ENCODE measurements at regions not wholly inside any gene's neighbourhood (a gene's known extent, or its start where the extent isn't known, plus 50 kb on each side); places are given as distances from the start of the nearest gene placed in this dataset.

- Mint-ChIP-seq H3K27me3 (no peaks in the 10 kb centered on the region), H3K27ac (no peak overlapping the region), H3K9me3 (peaks cover 7% of the 10 kb centered on the region), H3K4me1 (ENCODE audit: low read depth) (no peaks in the 10 kb centered on the region), H3K36me3 (ENCODE audit: low read depth) (no peaks in the 10 kb centered on the region), H3K4me3 (no peak overlapping the region)
- ATAC-seq (ENCODE audit: poor library complexity) (no peak), DNase-seq (no peak)
- no peak for TF ChIP-seq CTCF (IDR thresholded peaks at IDR 0.05)
- no peak overlapping the region for H3K4me3 ChIP-seq (ENCODE audit: low read length)
- H3K9me3 ChIP-seq (ENCODE audit: control insufficient read depth in 1 of 2, insufficient read depth in 1 of 2, low read length in 2 of 2) = no peaks in the 10 kb centered on the region
- H3K36me3 ChIP-seq (ENCODE audit: insufficient read depth, low read length) = no peaks in the 10 kb centered on the region
- CTCF ChIA-PET = no interaction called here
- intact Hi-C loops (cut with DNase I, micrococcal nuclease) = no loop called here
- no peaks in the 10 kb centered on the region for H3K27me3 ChIP-seq (ENCODE audit: control insufficient read depth in 1 of 2, insufficient read depth in 2 of 2, low read length in 2 of 2)
- no peak overlapping the region for H3K27ac ChIP-seq (ENCODE audit: low read depth in 1 of 2, low read length in 2 of 2)
- H3K4me1 ChIP-seq (ENCODE audit: insufficient read depth, low read length) = no peaks in the 10 kb centered on the region
- POLR2A ChIA-PET = no interaction called here
Measured at GRCh38 chr1:187537936-187538335, 709.2 kb downstream of the PLA2G4A start.

- CTCF ChIA-PET = no interaction called here
- peaks cover 0 to 19% of the 10 kb centered on the region in 2 experiments for H3K9me3 ChIP-seq (ENCODE audit: control insufficient read depth in 1 of 2, insufficient read depth in 1 of 2, low read length in 2 of 2)
- H3K4me3 Mint-ChIP-seq = no peak overlapping the region
- H3K36me3 ChIP-seq (ENCODE audit: insufficient read depth, low read length) = no peaks in the 10 kb centered on the region
- intact Hi-C loops (cut with DNase I, micrococcal nuclease) = no loop called here
- peaks cover 10% of the 10 kb centered on the region for H3K9me3 Mint-ChIP-seq
- no peaks in the 10 kb centered on the region for H3K27me3 ChIP-seq (ENCODE audit: control insufficient read depth in 1 of 2, insufficient read depth in 2 of 2, low read length in 2 of 2)
- no peaks in the 10 kb centered on the region for H3K36me3 Mint-ChIP-seq (ENCODE audit: low read depth)
- POLR2A ChIA-PET = no interaction called here
- no peaks in the 10 kb centered on the region for H3K4me1 ChIP-seq (ENCODE audit: insufficient read depth, low read length)
- no peak overlapping the region for H3K4me3 ChIP-seq (ENCODE audit: low read length)
- no peaks in the 10 kb centered on the region for H3K27me3 Mint-ChIP-seq
- TF ChIP-seq CTCF (IDR thresholded peaks at IDR 0.05) = no peak
- no peak overlapping the region for H3K27ac ChIP-seq (ENCODE audit: low read depth in 1 of 2, low read length in 2 of 2)
- no peak for ATAC-seq (ENCODE audit: poor library complexity)
- H3K4me1 Mint-ChIP-seq (ENCODE audit: low read depth) = no peaks in the 10 kb centered on the region
- no peak for DNase-seq
- H3K27ac Mint-ChIP-seq = no peak overlapping the region
Measured at GRCh38 chr1:187549540-187549939, 720.8 kb downstream of the PLA2G4A start.

DNA sequence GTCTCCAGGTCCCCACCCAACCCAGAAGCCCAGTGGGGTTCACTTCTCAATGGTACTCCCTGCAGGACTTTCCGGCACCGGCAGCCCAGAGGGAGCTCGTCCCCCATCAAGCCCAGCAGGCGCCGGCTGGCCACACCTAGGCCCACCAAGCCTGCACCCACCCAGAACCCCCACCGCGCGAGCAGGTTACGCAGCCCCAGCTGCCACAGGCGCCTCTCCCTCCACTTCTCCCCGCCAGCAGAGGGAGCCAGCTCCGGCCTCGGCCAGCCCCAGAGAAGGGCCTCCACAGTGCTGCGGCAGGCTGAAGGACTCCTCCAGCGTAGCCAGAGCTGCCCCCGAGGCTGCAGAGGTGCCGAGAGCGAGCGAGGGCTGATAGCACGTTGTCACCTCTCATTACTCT is 722.3 kb downstream of the PLA2G4A start:
- Histone ChIP-seq H3K9me3 (ENCODE audit: control insufficient read depth in 1 of 2, insufficient read depth in 1 of 2, low read length in 2 of 2) (peaks cover 0 to 15% of the 10 kb centered on the region in 2 experiments), H3K27ac (ENCODE audit: low read depth in 1 of 2, low read length in 2 of 2) (no peak overlapping the region), H3K36me3 (ENCODE audit: insufficient read depth, low read length) (no peaks in the 10 kb centered on the region), H3K27me3 (ENCODE audit: control insufficient read depth in 1 of 2, insufficient read depth in 2 of 2, low read length in 2 of 2) (no peaks in the 10 kb centered on the region), H3K4me1 (ENCODE audit: insufficient read depth, low read length) (no peaks in the 10 kb centered on the region), H3K4me3 (ENCODE audit: low read length) (no peak overlapping the region)
- intact Hi-C loops (cut with DNase I, micrococcal nuclease) = no loop called here
- ATAC-seq (ENCODE audit: poor library complexity) (no peak), DNase-seq (peak in 1 of 14 experiments; percentile 3)
- peaks cover 19% of the 10 kb centered on the region for H3K9me3 Mint-ChIP-seq
- no peaks in the 10 kb centered on the region for H3K4me1 Mint-ChIP-seq (ENCODE audit: low read depth)
- H3K27ac Mint-ChIP-seq = no peak overlapping the region
- ChIA-PET CTCF (no interaction called here), POLR2A (no interaction called here)
- H3K4me3 Mint-ChIP-seq = no peak overlapping the region
- no peak for TF ChIP-seq CTCF (IDR thresholded peaks at IDR 0.05)
- H3K36me3 Mint-ChIP-seq (ENCODE audit: low read depth) = no peaks in the 10 kb centered on the region
- H3K27me3 Mint-ChIP-seq = no peaks in the 10 kb centered on the region
